CD4-positive, alpha-beta T cell treated with Interleukin-17A for 4 hours (primary cell): ENCODE measurements at regions not wholly inside any gene's neighbourhood (a gene's known extent, or its start where the extent isn't known, plus 50 kb on each side); places are given as distances from the start of the nearest gene placed in this dataset.

ENCODE experiments used
- DNase-seq: peaks from one replicate; pipeline ENCODE4 v3.0.0-alpha.2; 2020; ENCODE audit warnings: mixed read lengths

- no peak for DNase-seq
Measured at GRCh38 chrX:130974323-130974722, 71.3 kb upstream of the ENOX2 start.

- DNase-seq, result peak; percentile 39
Measured at GRCh38 chrX:130975947-130976346, 72.9 kb upstream of the ENOX2 start.

DNA sequence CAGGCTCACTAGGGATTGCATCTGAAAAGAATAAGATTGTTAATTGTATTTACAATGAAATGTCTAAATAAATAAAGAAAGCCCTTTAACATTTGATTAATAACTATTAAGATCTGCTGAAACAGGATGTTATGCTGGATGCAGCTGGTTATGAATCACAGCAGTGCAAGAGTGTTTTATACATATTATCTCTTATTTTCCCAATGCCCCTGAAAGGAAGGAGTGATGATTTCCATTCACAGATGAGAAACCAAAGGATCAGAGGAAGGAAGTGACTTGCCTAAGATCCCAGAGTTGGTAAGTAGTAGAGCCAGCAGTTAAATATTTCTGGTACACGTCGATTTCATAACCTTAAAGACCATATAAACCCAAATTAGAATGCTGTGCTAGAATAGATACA lies 76.3 kb upstream of the ARHGAP36 start:
- DNase-seq, result no peak

DNA sequence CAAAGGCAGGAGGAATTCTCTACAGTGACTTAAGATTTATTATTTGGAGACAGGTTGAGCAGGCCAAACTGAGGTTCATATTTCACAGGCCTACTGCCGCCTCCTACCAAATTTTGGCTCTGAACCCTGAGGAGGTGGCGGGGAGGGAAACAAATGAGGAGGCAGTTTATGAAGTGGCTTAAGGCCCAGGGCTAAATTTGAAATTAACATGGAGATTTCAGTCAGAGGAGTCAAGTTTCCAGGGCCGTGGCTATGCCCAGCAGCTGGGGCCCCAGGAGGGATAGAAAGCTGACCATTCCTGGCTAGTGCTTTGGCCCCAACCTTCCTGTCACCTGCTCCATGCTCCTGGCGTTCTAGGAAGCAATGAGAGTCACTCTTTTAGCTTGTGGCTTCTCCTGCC lies 73.4 kb upstream of the ARHGAP36 start:
- no peak for DNase-seq

DNA sequence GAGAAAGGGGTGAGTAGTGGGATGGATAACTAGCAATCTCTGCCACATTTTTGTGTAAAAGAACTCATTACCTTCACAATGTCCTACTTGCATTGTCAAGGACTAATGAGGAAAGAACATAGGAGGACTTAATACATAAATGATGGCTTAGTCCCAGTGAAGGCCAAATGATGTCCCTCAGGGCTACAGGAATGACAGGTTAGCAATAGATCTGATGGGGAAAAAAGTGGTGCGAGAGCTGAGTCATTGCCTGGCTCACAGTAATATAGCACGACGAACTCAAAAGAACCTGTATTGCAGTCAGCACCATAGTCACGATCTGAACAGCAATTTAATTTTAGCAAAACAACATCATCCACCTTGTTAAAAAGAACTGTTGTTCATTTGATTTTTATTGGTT lies 70.9 kb upstream of the ARHGAP36 start:
- DNase-seq, result no peak

DNA sequence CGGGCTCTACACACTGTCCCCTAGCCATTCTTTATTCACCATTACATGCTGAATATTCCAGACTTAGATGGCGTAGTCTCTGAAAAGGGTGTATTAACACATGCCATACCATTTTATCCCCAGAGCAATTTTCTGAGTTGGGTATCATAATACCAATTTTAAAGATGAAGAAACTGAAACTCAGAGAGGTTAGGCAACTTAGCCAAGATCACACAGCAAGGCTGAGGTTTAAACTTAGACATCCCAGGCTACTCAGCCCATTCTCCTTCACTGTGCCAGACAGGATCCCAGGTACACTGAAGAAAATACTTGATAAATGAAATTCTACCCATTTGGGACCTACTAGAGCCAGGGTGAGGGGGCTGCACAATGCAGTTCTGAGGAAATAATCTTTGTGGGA lies 67.4 kb upstream of the ARHGAP36 start:
- DNase-seq, result no peak

GRCh38 chrX:130994671-130995070 lies 63.5 kb upstream of the ARHGAP36 start:
- DNase-seq, result peak; percentile 16

DNA sequence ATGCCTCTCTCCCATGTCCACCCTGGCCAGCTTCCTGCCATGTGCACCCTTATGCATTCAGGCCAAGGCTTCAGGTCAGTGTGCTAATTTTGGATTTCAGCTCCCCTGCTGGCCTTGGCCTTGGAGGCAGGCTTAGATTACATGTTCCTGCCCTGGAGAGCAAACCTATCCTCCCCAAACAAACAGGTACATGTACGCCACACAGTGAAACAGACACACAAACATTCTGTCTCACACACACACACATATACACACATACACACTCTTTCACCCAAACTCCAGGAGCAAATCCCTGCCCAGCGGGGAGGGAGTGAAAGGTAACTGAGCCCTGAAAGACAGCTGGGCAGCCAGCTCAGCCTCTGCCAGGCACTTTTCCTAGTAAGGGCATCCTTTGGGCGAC lies 62.7 kb upstream of the ARHGAP36 start:
- DNase-seq, result no peak

GRCh38 chrX:130997314-130997713 lies 60.8 kb upstream of the ARHGAP36 start:
- no peak for DNase-seq

DNA sequence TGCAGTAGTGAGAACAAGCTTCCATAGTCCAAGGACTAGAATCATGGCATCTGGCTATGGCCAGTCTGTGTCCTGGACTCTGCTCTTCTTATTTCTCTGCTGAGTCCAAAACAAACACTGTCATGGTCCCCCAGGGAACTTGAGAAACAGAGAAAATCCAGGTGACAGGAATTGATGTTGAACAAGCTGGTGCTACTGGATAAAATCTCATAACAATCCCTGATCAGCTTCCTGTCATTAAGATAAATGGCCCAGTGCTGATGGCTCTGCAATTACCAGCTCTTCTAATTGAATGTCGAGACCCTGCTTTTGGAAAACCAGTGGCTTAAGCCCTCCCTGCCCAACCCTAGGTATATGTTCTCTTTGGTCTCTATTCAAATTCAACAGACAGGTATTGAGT lies 58.8 kb upstream of the ARHGAP36 start:
- no peak for DNase-seq
